ENCODE measurements at regions not wholly inside any gene's neighbourhood (a gene's known extent, or its start where the extent isn't known, plus 50 kb on each side); places are given as distances from the start of the nearest gene placed in this dataset.
"Not testable (repeated sequence)": the region's sequence is repeated elsewhere in the genome, so short reads cannot be mapped to it uniquely, and the experiment has no call there.

DNA sequence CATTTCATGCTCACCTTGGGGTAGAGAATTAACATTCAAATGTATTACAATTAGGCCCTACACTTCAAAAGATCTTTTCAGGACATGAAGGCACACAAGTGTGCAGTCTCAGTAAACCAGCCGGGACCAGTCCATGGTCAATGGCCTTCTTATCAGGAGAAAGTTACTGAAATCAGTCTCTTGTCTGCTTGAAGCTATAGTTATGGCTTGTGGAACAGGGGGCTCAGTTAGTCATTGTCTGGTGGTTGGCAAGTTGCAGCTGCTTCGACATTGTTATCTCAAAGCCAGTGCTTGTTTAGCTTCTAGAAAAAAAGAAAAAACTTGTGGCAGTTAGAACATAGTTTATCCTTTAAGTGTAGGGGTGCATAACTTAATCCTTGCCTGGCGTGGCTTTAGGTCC is 213.1 kb upstream of the ACO1 start:
- intact Hi-C loops (cut with micrococcal nuclease): no loop called here

DNA sequence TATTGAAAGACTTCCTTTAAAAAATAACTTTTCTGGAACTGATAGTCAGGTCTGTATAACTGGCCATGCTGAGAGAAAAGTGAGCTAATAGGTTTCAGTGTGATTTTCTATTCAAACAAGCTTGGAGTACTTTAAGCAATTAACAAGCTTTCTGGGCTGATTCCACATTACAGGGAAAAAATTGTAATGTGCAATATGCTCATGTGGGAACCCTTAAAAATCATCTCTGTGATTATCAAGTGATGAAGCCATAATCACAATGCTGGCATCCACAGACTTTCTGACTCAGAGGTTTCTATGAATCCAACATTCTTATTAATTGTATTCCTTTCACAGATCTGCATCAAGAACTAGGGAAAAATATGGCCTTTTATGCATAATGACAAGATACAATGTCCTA is 212.2 kb upstream of the ACO1 start:
- intact Hi-C loops (cut with micrococcal nuclease): no loop called here

DNA sequence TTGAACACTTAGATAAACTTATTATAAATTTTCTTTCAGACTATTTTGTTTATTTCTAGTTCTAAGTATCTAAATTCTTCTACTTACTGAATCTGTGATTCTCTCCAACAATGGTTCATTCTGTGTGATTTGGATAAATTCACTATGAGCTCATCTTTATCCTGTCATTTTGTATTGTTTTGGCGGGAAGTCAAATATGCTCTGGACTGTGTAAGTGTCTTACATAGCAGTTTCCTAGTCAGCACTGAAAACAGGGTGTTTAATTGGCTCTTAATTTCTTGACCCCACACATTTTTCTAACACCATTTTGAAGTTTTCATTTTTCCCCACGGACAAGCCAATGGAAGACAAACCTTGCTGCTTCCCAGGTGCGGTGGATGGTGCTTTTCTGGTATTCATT is 207.0 kb upstream of the ACO1 start:
- intact Hi-C loops (cut with micrococcal nuclease): no loop called here

DNA sequence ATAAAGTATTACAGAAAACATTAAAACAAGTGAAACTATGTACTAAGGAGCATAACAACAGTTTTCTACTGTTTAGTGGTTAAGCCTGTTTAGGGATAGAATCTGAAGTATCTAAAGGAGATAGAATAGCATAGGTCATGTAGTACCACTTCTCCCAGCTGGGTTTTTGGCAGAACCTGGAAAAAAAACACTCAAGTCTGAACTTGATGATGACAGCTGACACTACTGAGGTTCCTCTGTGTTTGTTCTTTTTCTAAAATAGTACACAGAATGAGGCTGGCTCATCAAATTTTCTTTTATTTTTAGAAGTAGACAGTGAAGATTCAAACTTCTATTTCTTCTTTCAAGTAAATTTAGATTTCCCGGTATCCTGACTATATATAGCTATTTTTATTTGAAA is 203.8 kb upstream of the ACO1 start:
- intact Hi-C loops (cut with micrococcal nuclease): no loop called here

DNA sequence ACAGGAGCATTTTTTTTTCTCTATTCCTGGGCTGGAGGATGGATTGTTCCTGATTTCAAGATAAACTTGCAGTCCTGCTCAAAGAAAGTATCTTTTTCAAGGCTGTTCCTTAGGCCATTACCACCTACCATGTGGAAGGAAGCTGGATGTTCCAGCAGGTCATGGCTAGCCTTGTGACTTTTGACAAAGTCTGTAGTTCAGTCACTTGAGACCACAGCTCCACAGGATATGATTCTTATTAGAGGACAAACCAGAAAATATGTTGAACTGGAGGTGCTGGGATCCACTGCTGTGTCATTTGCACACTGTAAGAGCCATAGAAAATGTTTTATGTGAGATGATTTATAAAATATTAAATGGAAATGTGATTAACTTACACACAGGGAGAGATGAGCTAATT is 184.2 kb upstream of the ACO1 start:
- intact Hi-C loops (cut with micrococcal nuclease): no loop called here

DNA sequence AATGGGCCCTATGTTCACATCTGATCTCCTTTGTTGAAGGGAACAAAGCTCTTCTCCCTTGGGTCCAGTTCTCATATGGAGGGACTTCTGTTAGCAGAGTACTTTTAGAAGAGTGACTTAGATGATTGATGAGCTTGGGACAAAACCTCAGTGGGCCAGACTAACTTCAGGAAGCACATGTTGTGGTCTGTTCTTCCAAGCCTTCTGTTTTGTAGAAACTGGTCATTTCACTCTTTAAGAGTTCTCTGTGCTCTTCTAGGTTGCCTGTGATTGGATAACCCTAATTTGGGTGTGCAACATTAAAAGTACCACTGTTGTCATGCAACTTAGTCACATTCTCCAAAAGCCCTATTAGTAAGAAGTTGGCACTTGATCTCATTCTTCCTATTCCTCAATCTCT is 183.5 kb upstream of the ACO1 start:
- intact Hi-C loops (cut with micrococcal nuclease): no loop called here

DNA sequence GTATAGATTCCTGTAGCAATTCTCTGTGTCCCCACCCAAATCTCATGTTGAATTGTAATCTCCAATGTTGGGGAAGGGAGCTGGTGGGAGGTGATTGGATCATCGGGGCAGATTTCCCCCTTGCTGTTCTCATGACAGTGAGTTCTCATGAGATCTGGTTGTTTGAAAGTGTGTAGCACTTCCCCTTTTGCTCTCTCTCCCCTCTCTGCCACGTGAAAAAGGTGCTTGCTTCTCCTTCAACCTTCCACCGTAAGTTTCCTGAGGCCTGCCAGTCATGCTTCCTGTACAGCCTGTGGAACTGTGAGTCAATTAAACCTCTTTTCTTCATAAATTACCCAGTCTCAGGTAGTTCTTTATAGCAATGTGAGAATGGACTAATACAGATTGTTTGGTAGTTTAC is 175.3 kb upstream of the ACO1 start:
- intact Hi-C loops (cut with micrococcal nuclease): not testable (repeated sequence)

DNA sequence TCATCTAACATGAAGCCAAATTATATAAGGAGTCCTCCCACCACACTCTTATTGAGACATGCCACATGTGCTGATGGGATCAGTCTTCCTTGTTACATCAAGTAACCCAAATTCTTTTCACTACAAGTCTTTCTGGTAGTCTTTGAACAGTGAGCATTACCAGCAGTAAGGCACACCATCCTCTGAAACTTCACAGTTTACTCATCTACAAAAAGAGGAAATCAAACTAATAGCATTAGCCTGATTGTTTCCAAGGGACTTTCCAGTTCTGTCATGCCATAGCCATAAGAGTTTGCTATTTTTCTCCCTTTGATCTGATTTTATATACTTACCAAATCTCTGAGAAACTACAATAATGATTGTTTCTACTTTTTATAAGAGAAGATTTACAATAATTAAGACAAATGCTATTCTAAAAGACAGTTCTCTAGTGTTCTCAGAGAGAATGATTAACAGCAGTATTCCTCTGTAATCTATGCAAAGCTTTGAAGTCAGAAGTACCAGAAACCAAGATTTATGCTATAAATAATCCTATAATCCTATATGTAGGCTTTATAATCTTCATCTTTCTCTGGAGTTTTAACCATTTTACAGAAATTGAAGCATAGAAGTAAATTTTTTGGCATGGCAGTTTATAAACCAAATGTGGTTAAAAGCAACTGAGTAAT is 166.2 kb upstream of the ACO1 start:
- intact Hi-C loops (cut with micrococcal nuclease): no loop called here

DNA sequence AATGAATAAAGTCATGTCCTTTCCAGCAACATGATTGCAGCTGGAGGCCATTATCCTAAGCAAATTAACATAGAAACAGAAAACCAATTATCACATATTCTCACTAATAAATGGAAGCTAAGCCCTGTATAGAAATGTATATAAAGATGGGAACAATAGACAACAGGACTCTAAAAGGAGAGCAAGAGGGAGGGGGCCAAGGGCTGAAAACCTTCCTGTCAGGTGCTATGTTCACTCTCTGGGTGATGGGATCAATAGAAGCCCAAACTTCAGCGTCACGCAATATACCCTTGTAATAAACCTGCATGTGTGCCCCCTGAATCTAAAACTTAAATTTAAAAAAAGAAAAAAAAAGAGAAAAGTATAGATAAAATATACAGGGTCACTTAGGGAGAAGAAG is 163.7 kb upstream of the ACO1 start:
- intact Hi-C loops (cut with micrococcal nuclease): no loop called here

DNA sequence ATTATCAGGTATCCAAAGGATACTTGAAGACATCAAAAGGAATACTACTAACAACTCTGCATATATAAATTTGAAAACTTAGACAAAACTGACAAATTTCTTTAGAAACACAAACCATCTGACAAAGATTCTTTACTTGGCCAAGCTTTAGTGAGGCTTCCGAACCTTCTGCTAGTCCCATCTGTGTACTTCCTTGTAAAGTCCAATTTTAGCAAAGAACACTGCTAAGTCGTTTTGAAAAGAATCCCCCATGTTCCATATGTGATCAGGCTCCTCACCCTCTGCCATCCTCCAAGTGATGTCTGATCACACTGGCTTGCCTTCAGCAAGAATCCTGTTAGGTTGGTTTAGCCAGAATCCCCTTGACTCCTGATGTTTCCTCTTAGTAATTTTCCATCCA is 150.0 kb upstream of the ACO1 start:
- intact Hi-C loops (cut with micrococcal nuclease): no loop called here

DNA sequence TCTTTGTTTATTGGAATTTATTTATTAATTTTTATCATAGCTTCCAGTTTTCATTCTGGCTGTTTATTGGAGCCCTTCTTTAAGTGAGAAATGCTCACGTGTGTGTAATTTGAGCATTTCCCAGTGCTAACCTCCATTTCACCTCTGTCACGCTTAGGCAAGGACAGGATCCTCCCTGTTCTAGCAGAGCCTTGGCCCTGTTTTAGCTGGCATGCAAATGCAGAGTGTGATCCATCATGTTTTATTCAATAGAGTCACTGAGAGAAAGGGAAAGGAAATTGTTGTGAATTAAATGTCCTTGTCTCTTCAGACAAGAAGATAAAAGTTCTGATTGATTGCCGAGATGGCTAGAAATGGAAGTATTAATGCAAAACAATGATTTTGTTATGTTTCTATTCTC is 137.3 kb upstream of the ACO1 start:
- intact Hi-C loops (cut with micrococcal nuclease): no loop called here

DNA sequence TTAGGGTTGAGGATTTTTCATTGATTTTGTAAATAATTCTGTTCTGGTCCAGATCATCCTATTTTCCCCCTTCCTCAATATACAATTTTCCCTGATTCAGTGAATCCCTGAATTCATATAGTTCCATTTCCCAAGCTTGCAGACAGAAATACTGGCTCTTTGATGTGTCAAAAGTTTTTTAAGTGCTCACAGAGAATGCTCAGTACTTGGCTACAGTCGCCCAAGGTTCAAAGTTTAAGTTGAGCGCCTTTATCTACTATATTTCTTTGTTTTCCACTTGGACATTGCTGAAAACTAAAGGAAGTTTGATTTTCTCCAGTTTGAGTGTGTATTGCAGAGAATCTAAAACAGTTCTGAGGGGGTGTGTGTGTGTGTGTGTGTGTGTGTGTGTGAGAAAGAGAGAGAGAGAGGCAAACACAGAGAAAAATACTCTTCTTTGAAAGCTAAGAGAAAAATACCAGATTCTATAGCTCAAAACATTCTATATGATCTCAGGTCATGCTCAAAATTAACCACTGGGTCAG is 136.2 kb upstream of the ACO1 start:
- intact Hi-C loops (cut with micrococcal nuclease): no loop called here

DNA sequence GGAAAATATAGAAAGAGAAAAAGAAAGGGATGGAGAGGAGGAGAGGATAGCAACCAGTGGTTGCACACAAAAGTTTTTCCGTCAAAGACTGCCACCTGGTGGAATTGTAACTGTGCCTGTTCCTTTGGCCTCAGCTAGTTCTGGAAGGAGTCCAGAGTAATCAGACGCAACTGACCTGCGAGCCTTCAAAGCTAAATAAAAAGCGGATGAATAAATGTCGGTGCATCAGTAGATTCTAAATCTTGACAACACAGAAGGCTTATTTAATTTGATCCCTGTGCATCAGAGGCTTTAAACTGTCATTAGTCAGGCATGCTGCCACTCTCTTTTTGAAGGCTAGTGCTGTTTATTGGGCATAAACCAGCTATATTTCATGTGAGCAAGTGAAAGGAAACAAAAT is 132.9 kb upstream of the ACO1 start:
- intact Hi-C loops (cut with micrococcal nuclease): no loop called here

DNA sequence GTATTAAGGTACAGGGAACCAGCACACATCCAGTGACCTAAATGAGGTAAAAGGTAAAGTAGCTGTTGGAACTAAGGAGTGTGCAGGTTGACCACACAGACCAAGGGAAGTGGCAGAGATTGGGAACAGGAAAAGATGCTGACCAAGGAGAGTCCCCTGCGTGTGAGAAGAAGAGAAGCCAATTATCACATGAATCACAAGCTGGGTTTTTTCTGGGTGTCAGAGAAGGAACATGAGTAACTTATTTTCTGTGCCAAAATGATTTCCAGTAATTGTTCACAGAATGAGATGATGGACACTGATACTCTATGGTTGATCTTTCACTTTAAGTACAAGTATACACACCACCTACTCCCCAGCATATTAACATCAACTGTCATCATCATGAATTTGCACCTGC is 130.7 kb upstream of the ACO1 start:
- intact Hi-C loops (cut with micrococcal nuclease): no loop called here

DNA sequence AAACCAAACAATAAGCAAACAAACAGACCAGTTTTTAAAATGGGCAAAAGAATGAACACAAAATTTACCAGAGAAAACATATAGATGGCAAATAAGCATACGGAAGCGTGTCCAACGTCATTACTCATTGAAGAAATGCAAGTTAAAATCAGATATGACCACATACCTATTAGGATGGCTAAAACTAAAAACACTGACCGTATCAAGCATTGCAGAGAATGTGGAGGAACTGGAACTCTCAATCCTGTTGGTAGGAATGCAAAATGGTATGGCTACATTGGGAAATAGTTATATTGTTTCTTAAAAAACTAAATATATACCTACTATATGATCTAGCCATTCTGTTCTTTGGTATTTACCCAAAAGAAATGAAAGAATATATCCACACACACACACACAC is 129.4 kb upstream of the ACO1 start:
- intact Hi-C loops (cut with micrococcal nuclease): no loop called here

DNA sequence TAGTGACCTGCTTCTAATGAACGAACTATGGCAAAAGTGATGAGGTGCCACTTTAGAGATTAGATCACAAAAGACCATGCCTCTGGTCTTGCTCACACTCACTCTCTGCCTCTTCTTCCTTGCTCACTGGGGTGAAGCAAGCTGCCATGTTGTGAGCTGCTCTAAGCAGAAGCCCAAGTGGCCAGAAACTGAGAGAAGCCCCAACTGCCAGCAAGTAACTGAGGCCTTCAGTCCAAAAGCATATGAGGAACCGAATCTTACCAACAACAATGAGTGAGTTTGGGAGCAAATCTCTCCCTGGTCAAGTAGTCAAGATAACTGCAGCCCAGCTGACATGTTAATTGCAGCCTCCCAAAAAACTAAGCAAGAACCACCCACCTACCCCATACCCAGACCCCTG is 126.0 kb upstream of the ACO1 start:
- intact Hi-C loops (cut with micrococcal nuclease): no loop called here

DNA sequence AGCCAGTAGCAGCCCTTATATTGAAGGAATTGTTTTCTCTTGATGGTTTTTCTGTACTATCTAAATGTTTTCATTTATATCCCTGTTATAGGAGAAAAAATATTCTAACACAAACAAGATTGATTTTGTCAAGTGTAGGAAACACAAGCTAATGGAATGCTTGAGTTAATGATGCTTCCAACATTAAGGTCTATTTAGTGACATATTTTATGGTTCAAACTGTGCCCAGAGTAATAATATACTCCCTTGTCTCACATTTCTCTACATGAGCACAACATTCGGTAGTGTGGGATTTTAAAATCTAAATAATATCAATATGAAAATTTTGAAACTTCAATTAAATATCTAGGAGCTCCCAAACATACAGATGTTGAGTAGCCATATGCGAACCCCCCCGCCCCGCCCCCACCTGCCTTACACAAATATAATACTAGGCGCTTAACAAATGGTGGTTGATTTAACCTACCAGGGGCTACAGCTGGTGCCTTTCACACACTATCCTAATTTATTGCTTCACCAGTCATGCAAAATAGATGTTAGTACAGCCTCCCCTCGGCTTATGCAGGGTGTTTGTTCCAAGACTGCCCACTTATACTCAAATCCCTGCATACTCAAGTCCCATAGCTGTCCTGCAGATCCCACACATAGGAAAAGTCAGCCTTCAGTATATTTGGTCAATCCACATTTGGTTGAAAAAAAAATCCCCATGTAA is 124.1 kb upstream of the ACO1 start:
- intact Hi-C loops (cut with micrococcal nuclease): no loop called here

DNA sequence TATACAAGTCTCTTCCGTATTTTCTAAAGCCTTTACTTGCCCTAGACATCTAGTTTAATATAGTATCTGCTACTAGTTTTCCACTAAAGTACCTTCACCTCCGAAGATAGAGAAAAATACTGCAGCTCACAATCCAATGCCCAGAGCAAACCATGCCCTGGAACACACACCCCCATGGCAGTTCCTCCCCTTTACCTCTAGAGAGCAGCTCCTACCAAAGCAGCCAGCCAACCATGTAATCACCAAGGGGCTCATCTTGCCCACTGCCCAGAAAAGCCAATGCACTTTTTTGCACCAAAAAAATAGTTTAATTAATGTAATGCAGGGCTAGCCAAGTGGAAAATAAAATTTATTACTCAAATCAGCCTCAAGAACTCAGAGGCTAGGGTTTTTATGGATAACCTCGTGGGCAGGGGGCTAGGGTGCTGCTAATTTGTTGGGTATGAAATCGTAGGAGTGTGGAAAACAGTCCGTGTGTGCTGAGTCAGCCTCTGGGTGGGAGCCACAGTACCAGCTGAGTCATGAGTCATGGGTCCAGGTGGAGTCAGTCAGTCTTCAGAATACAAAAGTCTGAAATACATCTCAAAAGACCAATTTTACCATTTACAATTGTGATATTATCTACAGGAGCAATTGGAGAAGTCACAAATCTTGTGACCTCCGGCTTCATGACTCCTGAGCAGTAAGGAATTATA is 120.1 kb upstream of the ACO1 start:
- intact Hi-C loops (cut with micrococcal nuclease): no loop called here

DNA sequence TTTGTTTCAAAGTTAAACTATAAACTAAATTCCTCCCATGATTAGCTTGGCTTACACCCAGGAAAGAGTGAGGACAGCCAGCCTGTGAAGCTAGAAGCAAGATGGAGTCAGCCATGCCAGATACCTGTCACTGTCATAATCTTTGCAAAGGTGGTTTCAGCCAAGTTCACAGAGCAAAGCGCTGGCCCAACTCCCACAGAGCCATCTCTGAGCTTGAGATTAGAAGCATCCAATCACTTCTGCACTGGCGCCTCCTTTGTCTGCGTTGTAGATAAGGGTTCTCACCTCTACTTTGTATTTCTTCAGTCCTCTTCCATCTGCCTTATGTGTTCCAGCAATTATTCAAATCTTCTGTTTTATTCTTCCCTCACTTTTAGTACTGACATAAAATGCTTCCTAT is 119.4 kb upstream of the ACO1 start:
- intact Hi-C loops (cut with micrococcal nuclease): no loop called here

DNA sequence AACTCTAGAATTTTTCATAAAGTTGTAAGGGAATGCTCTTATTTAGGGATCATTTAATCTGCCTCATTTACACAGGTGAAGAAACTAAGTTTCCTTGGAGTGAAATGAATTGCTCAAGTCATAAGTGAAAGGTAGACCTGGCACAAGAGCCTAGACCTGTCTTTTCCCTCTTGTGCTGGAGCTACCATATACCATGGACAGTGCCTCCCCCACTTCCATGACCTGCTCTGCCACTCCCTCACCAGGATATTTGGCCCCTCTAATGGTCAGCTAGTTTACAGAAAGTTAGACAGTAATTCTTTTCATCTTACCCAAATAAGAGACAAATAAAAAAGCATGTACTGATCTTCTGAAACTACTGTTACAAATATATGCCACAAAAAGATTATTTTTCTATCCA is 105.5 kb upstream of the ACO1 start:
- intact Hi-C loops (cut with micrococcal nuclease): no loop called here

DNA sequence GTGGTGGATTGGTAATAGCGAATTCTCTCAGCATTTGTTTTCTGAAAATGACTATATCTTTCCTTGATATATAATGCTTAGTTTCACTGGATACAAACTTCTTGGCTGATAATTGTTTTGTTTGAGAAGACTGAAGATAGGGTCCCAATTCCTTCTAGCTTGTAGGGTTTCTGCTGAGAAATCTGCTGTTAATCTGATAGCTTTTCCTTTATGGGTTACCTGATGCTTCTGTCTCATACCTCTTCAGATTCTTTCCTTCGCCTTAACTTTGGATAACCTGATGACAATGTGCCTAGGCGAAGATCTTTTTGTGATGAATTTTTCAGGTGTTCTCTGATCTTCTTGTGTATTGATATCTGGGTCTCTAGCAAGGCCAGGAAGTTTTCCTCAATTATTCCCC is 94.7 kb upstream of the ACO1 start:
- intact Hi-C loops (cut with micrococcal nuclease): no loop called here

DNA sequence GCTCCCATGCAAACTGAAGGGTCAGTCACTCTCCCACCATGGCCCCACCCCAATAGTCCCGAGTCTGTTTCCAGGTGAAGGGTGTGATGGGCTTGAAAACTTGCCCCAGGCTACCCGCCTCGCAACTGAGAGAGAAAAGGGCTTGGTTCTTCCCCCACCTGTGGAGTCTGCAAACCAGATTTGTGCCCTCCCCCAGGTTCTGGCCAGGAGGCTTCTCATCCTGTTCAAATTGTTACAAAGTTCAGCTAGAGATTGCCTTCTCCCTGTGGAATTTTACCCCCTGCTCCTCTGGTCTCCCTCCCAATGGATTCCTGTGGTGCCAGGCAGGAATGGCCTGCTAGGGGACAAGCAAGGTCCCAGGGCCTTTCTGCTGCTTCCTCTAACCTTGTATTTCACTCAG is 93.1 kb upstream of the ACO1 start:
- intact Hi-C loops (cut with micrococcal nuclease): no loop called here

DNA sequence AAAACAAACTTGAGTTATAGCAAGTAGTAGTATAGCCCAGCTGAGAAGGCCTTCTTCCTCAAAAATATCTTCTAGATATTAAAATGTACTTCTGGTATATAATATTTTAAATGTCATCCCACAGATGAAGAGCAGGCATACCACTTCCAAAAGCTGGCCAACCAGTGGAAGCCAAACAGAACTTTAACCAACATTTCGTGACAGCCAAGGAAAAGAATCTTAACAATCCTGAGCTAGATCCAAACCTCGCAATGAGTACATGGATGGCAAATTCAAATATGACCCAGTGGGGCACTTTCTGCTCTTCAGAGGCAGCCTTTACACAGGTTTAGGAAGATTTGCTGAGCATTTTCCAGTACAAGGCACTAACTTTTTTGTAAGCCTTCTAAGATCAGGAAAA is 91.8 kb upstream of the ACO1 start:
- intact Hi-C loops (cut with micrococcal nuclease): no loop called here
